K562 (cell line): ENCODE measurements at regions not wholly inside any gene's neighbourhood (a gene's known extent, or its start where the extent isn't known, plus 50 kb on each side); places are given as distances from the start of the nearest gene placed in this dataset.

Source experiments
- ATAC-seq: fragments of 200-7000 bp; cut with Tn5 transposase; 3 replicates; pipeline ENCODE4 v1.9.1; 2020; ENCODE audit warnings: moderate library complexity
- BruUV-seq: library from RNA; stranded (reverse); fragments of 400-500 nt; replicated peaks from 2 replicates; lab custom pipeline; 2021; lab: Mats Ljungman, UMichigan
- CTCF ChIA-PET: fragments of 300-600 bp; formaldehyde crosslinking; extraction: SDS; loops from one replicate; lab custom pipeline; 2021; ENCODE audit warnings: low intra/inter-chr PET ratio; lab: Yijun Ruan, JAX
- POLR2A ChIA-PET: fragments of 300-600, 350-650 bp; sonication (Branson Sonifier 250); formaldehyde crosslinking; extraction: SDS; loops from one replicate; lab custom pipeline; 2021; ENCODE audit warnings: antibody characterized with exemption, inconsistent platforms; lab: Yijun Ruan, JAX
- DNase-seq, 4 experiments: peaks; one replicate each; pipeline versions ENCODE4 v3.0.0 to v3.0.0-alpha.2; 2011 to 2018; ENCODE audit warnings: low spot score in 3 of 4, mixed read lengths in 3 of 4; ENCODE audit errors: extremely low read depth in 1 of 4
- FAIRE-seq: peaks from 2 replicates; lab custom pipeline; 2011; peaks lifted over from hg19 to GRCh38; lab: Jason Lieb, UNC
- H2AFZ ChIP-seq: 2 replicates; pipeline ENCODE4 v1.6.0; 2011; ENCODE audit warnings: low read depth, low read length, control low read depth, inconsistent platforms
- H3K27ac ChIP-seq: fragments of 200-600 bp; 3 replicates; pipeline ENCODE4 v1.8.0; 2011; ENCODE audit warnings: low read depth, mild to moderate bottlenecking, control low read depth, inconsistent platforms, low read length, moderate library complexity, mixed read lengths; ENCODE audit errors: extremely low read depth
- H3K27me3 ChIP-seq, 2 experiments: fragments of 300-600 bp in 1 of 2; 2 replicates in 1 of 2; 3 replicates in 1 of 2; pipeline versions ENCODE4 v1.6.0 to v1.8.0; 2011; ENCODE audit warnings: inconsistent platforms in 2 of 2, low read length in 2 of 2, mild to moderate bottlenecking in 1 of 2, mixed read lengths in 1 of 2, moderate library complexity in 1 of 2; ENCODE audit not compliant: control insufficient read depth in 2 of 2, insufficient read depth in 2 of 2
- H3K36me3 ChIP-seq: fragments of 300-600 bp; 3 replicates; pipeline ENCODE4 v1.8.0; 2011; ENCODE audit warnings: mild to moderate bottlenecking, low read length, inconsistent platforms; ENCODE audit not compliant: control insufficient read depth, insufficient read depth
- H3K4me1 ChIP-seq, 2 experiments: fragments of 200-600 bp in 1 of 2; replicated peaks in 1 of 2; 2 replicates in 1 of 2; 3 replicates in 1 of 2; pipeline versions ENCODE4 v1.5.1 to v1.8.0; 2011; ENCODE audit warnings: inconsistent platforms in 2 of 2, low read length in 2 of 2, mild to moderate bottlenecking in 1 of 2, mixed read lengths in 1 of 2, moderate library complexity in 1 of 2; ENCODE audit not compliant: control insufficient read depth in 2 of 2, insufficient read depth in 2 of 2
- H3K4me2 ChIP-seq: 2 replicates; pipeline ENCODE4 v1.6.1; 2011; ENCODE audit warnings: low read length, control low read depth, inconsistent platforms, mixed read lengths; ENCODE audit not compliant: insufficient read depth
- H3K4me3 ChIP-seq: fragments of 200-600 bp; sonication (generic), shearing (Covaris generic); 2 replicates; pipeline ENCODE4 v1.5.1; 2016; ENCODE audit warnings: control low read depth, inconsistent platforms
- H3K79me2 ChIP-seq: fragments of 200-600 bp; 3 replicates; pipeline ENCODE4 v1.8.0; 2011; ENCODE audit warnings: low read length, inconsistent platforms; ENCODE audit not compliant: control insufficient read depth, insufficient read depth
- H3K9ac ChIP-seq, 2 experiments: 2 replicates each; pipeline versions ENCODE4 v1.6.0 to v1.6.1; 2011; ENCODE audit warnings: low read depth in 2 of 2, low read length in 2 of 2, control low read depth in 1 of 2, inconsistent platforms in 1 of 2, mild to moderate bottlenecking in 1 of 2, mixed read lengths in 1 of 2; ENCODE audit not compliant: insufficient read depth in 1 of 2
- H3K9me1 ChIP-seq: one replicate; pipeline ENCODE4 v1.6.0; 2011; ENCODE audit warnings: inconsistent platforms, mild to moderate bottlenecking, low read length, moderate library complexity; ENCODE audit not compliant: control insufficient read depth, insufficient read depth
- H3K9me3 ChIP-seq: replicated peaks from 2 replicates; pipeline ENCODE4 v1.5.1; 2011; ENCODE audit warnings: low read depth, low read length, inconsistent platforms; ENCODE audit not compliant: control insufficient read depth, insufficient read depth
- H4K20me1 ChIP-seq: replicated peaks from 2 replicates; pipeline ENCODE4 v1.6.1; 2011; ENCODE audit warnings: low read length, inconsistent platforms, mixed read lengths; ENCODE audit not compliant: control insufficient read depth, insufficient read depth
- ATF1 ChIP-seq, 2 experiments: fragments of 450-650 bp in 1 of 2; IDR thresholded peaks; 2 replicates each; pipeline ENCODE4 v1.6.1; 2016; ENCODE audit warnings: missing compliant biosample characterization in 1 of 2, missing genetic modification characterization in 1 of 2
- MXI1 ChIP-seq: IDR thresholded peaks from 2 replicates; pipeline ENCODE4 v1.6.1; 2011; ENCODE audit warnings: low read depth, mild to moderate bottlenecking, improper control_type of control experiment, low read length
- NFIC ChIP-seq: fragments of 450-650 bp; IDR thresholded peaks from 2 replicates; pipeline ENCODE4 v1.6.1; 2017; ENCODE audit warnings: mild to moderate bottlenecking, inconsistent platforms
- NFIX ChIP-seq: fragments of 250-450 bp; sonication (Bioruptor Pico); IDR thresholded peaks from 2 replicates; pipeline ENCODE4 v1.4.0; 2020; ENCODE audit warnings: low read depth, mild to moderate bottlenecking, moderate library complexity
- POLR3A ChIP-seq: IDR thresholded peaks from 2 replicates; pipeline ENCODE4 v1.6.1; 2011; ENCODE audit warnings: borderline replicate concordance, mild to moderate bottlenecking, moderate library complexity; ENCODE audit not compliant: insufficient read length, insufficient read depth; ENCODE audit errors: extremely low read depth
- PRPF4 ChIP-seq: fragments of 200-400 bp; formaldehyde crosslinking; IDR thresholded peaks from one replicate; pipeline ENCODE4 v1.6.1; 2017; ENCODE audit warnings: low read length, low read depth, mild to moderate bottlenecking; ENCODE audit not compliant: insufficient read depth, poor library complexity, severe bottlenecking
- TCF3 ChIP-seq: sonication (generic); formaldehyde crosslinking; IDR thresholded peaks from 2 replicates; pipeline ENCODE4 v1.4.0; 2020; ENCODE audit warnings: mild to moderate bottlenecking, missing genetic modification reagents
- WGBS: fragments of 100-300 bp; shearing (Covaris generic); methylation state at CpG from one replicate; pipeline ENCODE4 v1.1.6; 2016; ENCODE audit warnings: low coverage, mixed read lengths; ENCODE audit not compliant: insufficient coverage; ENCODE audit errors: missing lambda C conversion rate; 5-methylcytosine and 5-hydroxymethylcytosine counted together
- in situ Hi-C: fragments of 300-500 bp; cut with MboI; formaldehyde crosslinking; loops from 4 replicates; pipeline ENCODE4 v1.15.0; 2018; ENCODE audit warnings: inconsistent platforms, mixed read lengths
- intact Hi-C: fragments of 100-400 bp; cut with micrococcal nuclease; formaldehyde crosslinking; loops from 2 replicates; pipeline ENCODE4 v1.14.2; 2022
- TF ChIP-seq, protein P1 (sequence below): fragments of 450-650 bp; formaldehyde crosslinking; IDR thresholded peaks from 2 replicates; pipeline ENCODE4 v1.4.0; 2020; ENCODE audit warnings: mild to moderate bottlenecking, mixed read lengths

- DNase-seq (no peak), FAIRE-seq (no peak), ATAC-seq (no peak)
- no TSS peak for BruUV-seq
- peak; percentile 67 for TF ChIP-seq NFIX (CRISPR knock-in tag)
- TF ChIP-seq ATF1 (CRISPR knock-in tag; IDR thresholded peaks at IDR 0.05), result no peak
- TF ChIP-seq ATF1 (tag; IDR thresholded peaks at IDR 0.05), result no peak
- no peak for TF ChIP-seq MXI1
- TF ChIP-seq, protein P1, sequence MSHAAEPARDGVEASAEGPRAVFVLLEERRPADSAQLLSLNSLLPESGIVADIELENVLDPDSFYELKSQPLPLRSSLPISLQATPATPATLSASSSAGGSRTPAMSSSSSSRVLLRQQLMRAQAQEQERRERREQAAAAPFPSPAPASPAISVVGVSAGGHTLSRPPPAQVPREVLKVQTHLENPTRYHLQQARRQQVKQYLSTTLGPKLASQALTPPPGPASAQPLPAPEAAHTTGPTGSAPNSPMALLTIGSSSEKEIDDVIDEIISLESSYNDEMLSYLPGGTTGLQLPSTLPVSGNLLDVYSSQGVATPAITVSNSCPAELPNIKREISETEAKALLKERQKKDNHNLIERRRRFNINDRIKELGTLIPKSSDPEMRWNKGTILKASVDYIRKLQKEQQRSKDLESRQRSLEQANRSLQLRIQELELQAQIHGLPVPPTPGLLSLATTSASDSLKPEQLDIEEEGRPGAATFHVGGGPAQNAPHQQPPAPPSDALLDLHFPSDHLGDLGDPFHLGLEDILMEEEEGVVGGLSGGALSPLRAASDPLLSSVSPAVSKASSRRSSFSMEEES (CRISPR knock-in tag), result peak; percentile 71
- TF ChIP-seq NFIC, result peak; percentile 76
- no peak for TF ChIP-seq POLR3A
- no peak for TF ChIP-seq PRPF4
- TF ChIP-seq TCF3 (CRISPR knock-in tag), result no peak
- H3K4me3 ChIP-seq, result no peak overlapping the region
- no peaks in the 10 kb centered on the region for H3K27me3 ChIP-seq
- ChIA-PET POLR2A (no interaction called here), CTCF (no interaction called here)
- in situ Hi-C loops, result no loop called here
- H3K36me3 ChIP-seq, result no peaks in the 10 kb centered on the region
- intact Hi-C loops, result no loop called here
- WGBS, result 2% methylated on average over 9 of the region's 9 CpGs
- H4K20me1 ChIP-seq, result no peaks in the 10 kb centered on the region
- H3K9me3 ChIP-seq, result no peaks in the 10 kb centered on the region; the same call in 1 of the 2 replicates
- H3K9me1 ChIP-seq, result no peaks in the 10 kb centered on the region
- no peak overlapping the region for H3K27ac ChIP-seq
- H2AFZ ChIP-seq, result no peak overlapping the region
- H3K4me2 ChIP-seq, result no peak overlapping the region
- H3K4me1 ChIP-seq, result no peaks in the 10 kb centered on the region
- no peak overlapping the region for H3K9ac ChIP-seq
- H3K79me2 ChIP-seq, result no peaks in the 10 kb centered on the region
These were observed 203.3 kb upstream of the LMCD1 start for GRCh38 chr3:8298021-8298954.
